HL-60 (cell line): ENCODE measurements at regions not wholly inside any gene's neighbourhood (a gene's known extent, or its start where the extent isn't known, plus 50 kb on each side); places are given as distances from the start of the nearest gene placed in this dataset.

Source experiments
- CTCF ChIP-seq: IDR thresholded peaks from one replicate; pipeline ENCODE4 v1.5.1; 2011; ENCODE audit warnings: low read length, control low read depth, inconsistent platforms; ENCODE audit not compliant: insufficient read depth
- POLR2AphosphoS5 ChIP-seq: IDR thresholded peaks from 2 replicates; pipeline ENCODE4 v1.6.1; 2012; ENCODE audit warnings: low read depth

GRCh38 chr10:56604624-56605023 is 243.6 kb upstream of the ZWINT start:
- TF ChIP-seq CTCF (no peak), POLR2AphosphoS5 (no peak)
